LNCAP (cell line): ENCODE measurements at regions not wholly inside any gene's neighbourhood (a gene's known extent, or its start where the extent isn't known, plus 50 kb on each side); places are given as distances from the start of the nearest gene placed in this dataset.

Experiments
- CTCF ChIP-seq: fragments of 450-650 bp; IDR thresholded peaks from 2 replicates; pipeline ENCODE4 v1.5.1; 2017; ENCODE audit warnings: mild to moderate bottlenecking

DNA sequence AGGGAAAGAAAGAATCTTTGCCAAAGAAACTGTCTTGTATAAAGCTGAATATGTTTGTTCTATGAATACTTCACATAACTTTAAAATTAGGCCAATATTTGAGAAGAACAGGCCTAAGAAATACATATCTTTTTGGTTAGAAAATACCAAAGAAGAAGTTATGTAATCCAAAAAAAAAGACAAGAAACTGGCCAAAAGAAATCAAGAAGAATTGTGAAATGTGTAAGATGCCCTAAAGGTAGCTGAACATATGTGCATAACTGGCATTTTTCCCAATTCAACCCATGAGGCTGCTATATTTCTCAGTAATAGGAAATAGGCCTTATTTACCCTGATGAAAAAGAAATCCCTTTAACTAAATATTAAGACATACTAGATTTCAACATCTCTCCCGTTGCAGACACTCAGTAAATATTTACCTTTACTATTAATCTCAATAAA is 290.0 kb downstream of the CETN3 start:
- no peak for TF ChIP-seq CTCF

DNA sequence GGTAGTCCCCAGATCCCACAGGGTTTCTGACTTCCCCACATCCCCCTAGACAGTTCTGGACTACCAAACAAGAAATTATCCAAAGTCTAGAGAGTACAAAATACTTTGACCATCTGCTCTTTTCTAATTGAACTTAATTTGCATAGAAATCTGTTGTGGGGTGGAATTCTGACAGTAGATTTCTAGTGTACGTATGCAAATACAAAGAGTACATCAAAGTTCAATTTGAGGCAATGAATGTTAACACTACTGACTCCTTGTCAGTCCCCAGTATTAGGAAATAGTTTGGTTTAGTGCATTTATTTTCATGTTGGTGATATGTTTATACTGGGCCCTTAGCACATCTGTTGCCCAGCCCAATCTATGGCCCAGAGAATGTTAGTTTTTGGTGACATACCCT is 292.6 kb downstream of the CETN3 start:
- no peak for TF ChIP-seq CTCF

GRCh38 chr5:90113108-90113507 is 296.4 kb downstream of the CETN3 start:
- no peak for TF ChIP-seq CTCF

DNA sequence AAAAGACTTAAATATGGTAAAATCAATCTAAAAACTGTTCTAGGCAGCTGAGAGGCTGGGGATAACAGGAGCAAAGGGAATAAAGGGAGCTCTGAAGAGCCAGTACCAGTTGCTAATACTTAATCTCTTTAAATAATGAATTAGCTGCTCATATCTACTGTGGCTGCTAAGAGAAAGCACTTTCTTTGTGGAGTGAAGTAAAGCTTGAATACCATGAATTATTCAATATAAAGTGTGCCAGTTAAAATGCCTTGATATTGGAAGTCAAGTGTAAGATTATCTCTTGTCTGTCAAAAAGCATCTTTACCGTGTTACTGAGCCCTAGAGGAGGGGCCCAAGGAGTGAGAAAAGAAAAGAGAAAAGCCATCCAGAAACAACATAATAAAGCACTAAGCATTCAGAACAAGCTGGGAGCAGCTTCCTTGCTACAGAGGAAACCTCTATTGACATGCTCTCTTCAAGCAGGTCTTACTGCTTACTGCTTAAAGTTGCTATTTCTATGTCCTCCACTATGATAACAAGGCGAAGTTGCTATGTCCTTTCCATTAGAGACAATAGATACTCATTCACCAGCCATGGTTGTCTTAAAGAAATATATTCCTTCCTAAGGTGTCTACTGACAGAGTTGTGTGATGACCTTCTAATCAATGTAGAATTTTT is 297.4 kb downstream of the CETN3 start:
- no peak for TF ChIP-seq CTCF

- no peak for TF ChIP-seq CTCF
Measured at GRCh38 chr5:90111364-90112032, 298.1 kb downstream of the CETN3 start.

- TF ChIP-seq CTCF, result no peak
Measured at GRCh38 chr5:90109285-90109684, 300.3 kb downstream of the CETN3 start.

DNA sequence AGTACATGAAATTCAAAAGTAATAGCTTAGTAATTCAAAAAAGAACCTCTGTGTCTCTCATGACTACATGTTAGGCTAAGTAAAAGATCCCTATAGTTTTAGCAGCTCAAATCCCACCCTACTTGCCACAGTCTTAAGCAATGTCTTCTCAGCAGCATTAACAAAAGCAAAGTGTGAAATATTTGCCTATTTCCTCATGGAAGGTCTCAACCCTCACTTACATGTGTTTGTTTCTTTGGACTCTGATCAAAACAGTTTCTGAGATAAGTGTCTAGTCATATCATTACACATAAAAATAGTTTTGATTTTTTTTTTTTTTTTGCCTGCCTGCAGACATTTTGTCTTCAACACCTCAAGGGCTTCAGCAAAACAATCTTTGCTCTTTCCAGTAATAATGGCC is 310.5 kb downstream of the CETN3 start:
- no peak for TF ChIP-seq CTCF
